GM13977 (cell line): ENCODE measurements at regions not wholly inside any gene's neighbourhood (a gene's known extent, or its start where the extent isn't known, plus 50 kb on each side); places are given as distances from the start of the nearest gene placed in this dataset.

Source experiments
- DNase-seq: peaks from one replicate; pipeline ENCODE4 v3.0.0; 2012; ENCODE audit warnings: low spot score
- CTCF ChIP-seq: IDR thresholded peaks from 2 replicates; pipeline ENCODE4 v1.5.1; 2012; ENCODE audit warnings: mild to moderate bottlenecking, control low read depth; ENCODE audit not compliant: insufficient read depth; ENCODE audit errors: extremely low read depth, missing control alignments
- in situ Hi-C: fragments of 300-500 bp; cut with MboI; formaldehyde crosslinking; loops from one replicate; pipeline ENCODE4 v1.12.0; 2022; ENCODE audit warnings: low sequenced_read_pairs, low pct_unique_long_range_greater_than_20kb, mixed read lengths, inconsistent platforms; ENCODE audit not compliant: unreplicated experiment

GRCh38 chr2:125596612-125597011 is 1059.3 kb upstream of the GYPC start:
- no peak for TF ChIP-seq CTCF
- no peak for DNase-seq
- in situ Hi-C loops, result no loop called here

GRCh38 chr2:125615438-125615837 is 1040.5 kb upstream of the GYPC start:
- no peak for DNase-seq
- in situ Hi-C loops, result no loop called here
- TF ChIP-seq CTCF, result no peak

GRCh38 chr2:125630377-125630776 is 1025.6 kb upstream of the GYPC start:
- no peak for DNase-seq
- no peak for TF ChIP-seq CTCF
- in situ Hi-C loops, result no loop called here

- DNase-seq, result no peak
- in situ Hi-C loops, result no loop called here
Measured at GRCh38 chr2:125634662-125635061, 1021.3 kb upstream of the GYPC start.

GRCh38 chr2:125638345-125638744 is 1017.6 kb upstream of the GYPC start:
- no peak for DNase-seq
- no peak for TF ChIP-seq CTCF
- in situ Hi-C loops, result no loop called here

More at GRCh38 chr2:125634662-125635061, 1021.3 kb upstream of the GYPC start:
- TF ChIP-seq CTCF, result no peak

- DNase-seq, result no peak
- TF ChIP-seq CTCF, result no peak
- in situ Hi-C loops, result no loop called here
Measured at GRCh38 chr2:125642032-125642431, 1013.9 kb upstream of the GYPC start.

GRCh38 chr2:125643128-125643527 is 1012.8 kb upstream of the GYPC start:
- in situ Hi-C loops, result no loop called here
- TF ChIP-seq CTCF, result no peak
- DNase-seq, result no peak
